Bronchial epithelial cell (primary cell): ENCODE measurements at regions not wholly inside any gene's neighbourhood (a gene's known extent, or its start where the extent isn't known, plus 50 kb on each side); places are given as distances from the start of the nearest gene placed in this dataset.

Experiments used
- DNase-seq: peaks from one replicate; pipeline ENCODE4 v3.0.0-alpha.2; 2010; ENCODE audit warnings: low read depth
- FAIRE-seq: peaks from 2 replicates; lab custom pipeline; 2011; peaks lifted over from hg19 to GRCh38; lab: Jason Lieb, UNC
- H3K27me3 ChIP-seq: 2 replicates; pipeline ENCODE4 v1.5.1; 2011; ENCODE audit warnings: low read length; ENCODE audit not compliant: control insufficient read depth, insufficient read depth
- H3K36me3 ChIP-seq: 2 replicates; pipeline ENCODE4 v1.5.1; 2011; ENCODE audit warnings: low read length; ENCODE audit not compliant: control insufficient read depth, insufficient read depth
- H3K4me3 ChIP-seq: 2 replicates; pipeline ENCODE4 v1.5.1; 2011; ENCODE audit warnings: mild to moderate bottlenecking, low read depth, low read length, control low read depth
- TF ChIP-seq, protein P1 (sequence below): IDR thresholded peaks from 2 replicates; pipeline ENCODE4 v1.5.1; 2011; ENCODE audit warnings: mild to moderate bottlenecking, moderate library complexity, low read length, control low read depth, inconsistent platforms; ENCODE audit not compliant: insufficient read depth, severe bottlenecking

DNA sequence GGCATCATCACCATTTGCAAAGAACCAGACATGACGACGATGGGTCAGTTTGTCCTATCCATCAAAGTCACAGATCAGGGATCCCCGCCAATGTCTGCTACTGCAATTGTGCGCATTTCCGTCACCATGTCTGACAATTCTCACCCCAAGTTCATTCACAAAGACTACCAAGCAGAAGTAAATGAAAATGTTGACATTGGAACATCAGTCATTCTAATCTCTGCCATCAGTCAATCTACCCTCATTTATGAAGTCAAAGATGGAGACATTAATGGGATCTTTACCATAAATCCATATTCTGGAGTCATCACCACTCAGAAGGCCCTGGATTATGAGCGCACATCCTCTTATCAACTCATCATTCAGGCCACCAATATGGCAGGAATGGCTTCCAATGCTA lies 171.6 kb upstream of the MTNR1B start:
- no peaks in the 10 kb centered on the region for H3K36me3 ChIP-seq
- FAIRE-seq (no peak), DNase-seq (no peak)
- TF ChIP-seq, protein P1, sequence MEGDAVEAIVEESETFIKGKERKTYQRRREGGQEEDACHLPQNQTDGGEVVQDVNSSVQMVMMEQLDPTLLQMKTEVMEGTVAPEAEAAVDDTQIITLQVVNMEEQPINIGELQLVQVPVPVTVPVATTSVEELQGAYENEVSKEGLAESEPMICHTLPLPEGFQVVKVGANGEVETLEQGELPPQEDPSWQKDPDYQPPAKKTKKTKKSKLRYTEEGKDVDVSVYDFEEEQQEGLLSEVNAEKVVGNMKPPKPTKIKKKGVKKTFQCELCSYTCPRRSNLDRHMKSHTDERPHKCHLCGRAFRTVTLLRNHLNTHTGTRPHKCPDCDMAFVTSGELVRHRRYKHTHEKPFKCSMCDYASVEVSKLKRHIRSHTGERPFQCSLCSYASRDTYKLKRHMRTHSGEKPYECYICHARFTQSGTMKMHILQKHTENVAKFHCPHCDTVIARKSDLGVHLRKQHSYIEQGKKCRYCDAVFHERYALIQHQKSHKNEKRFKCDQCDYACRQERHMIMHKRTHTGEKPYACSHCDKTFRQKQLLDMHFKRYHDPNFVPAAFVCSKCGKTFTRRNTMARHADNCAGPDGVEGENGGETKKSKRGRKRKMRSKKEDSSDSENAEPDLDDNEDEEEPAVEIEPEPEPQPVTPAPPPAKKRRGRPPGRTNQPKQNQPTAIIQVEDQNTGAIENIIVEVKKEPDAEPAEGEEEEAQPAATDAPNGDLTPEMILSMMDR = no peak
- H3K4me3 ChIP-seq = no peak overlapping the region
- H3K27me3 ChIP-seq = no peaks in the 10 kb centered on the region

DNA sequence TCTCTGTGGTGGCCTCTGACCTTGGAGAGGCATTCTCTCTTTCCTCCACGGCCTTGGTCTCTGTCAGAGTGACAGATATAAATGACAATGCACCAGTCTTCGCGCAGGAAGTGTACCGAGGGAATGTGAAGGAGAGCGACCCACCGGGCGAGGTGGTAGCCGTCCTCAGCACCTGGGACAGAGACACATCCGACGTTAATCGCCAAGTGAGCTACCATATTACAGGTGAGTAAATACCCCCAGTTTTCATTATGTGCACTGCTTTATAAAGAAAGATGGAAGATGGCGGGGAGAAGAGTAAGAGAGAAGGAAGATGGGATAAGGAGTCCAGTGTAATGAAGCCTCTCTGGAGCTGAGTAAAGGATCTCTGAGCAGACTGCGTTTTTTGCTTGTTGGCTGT lies 167.8 kb upstream of the MTNR1B start:
- Histone ChIP-seq H3K4me3 (no peak overlapping the region), H3K27me3 (peaks cover 1% of the 10 kb centered on the region), H3K36me3 (no peaks in the 10 kb centered on the region)
- peak; percentile 72 for FAIRE-seq
- DNase-seq = no peak
- TF ChIP-seq, protein P1 = no peak

DNA sequence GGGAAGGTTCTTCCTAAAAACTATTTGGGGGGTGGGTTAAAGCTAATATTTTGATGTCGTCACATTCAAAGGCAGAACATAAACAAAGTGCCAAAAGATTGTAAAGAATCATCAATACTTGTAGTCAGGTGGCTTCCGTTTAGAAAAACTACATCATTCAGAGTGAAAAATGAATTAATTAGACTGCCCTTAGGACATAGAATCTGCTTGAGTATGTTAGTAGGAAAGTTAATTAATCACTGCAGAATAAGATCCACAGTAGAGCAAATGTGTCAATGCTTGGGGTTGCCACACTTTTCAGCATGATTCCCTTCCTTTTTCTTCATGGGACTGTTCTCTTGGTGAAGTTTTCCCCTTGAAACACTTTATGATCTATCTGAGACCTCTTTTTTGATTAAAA lies 166.8 kb upstream of the MTNR1B start:
- Histone ChIP-seq H3K27me3 (peaks cover 1% of the 10 kb centered on the region), H3K36me3 (no peaks in the 10 kb centered on the region), H3K4me3 (no peak overlapping the region)
- no peak for DNase-seq
- no peak for FAIRE-seq
- TF ChIP-seq, protein P1 = no peak

DNA sequence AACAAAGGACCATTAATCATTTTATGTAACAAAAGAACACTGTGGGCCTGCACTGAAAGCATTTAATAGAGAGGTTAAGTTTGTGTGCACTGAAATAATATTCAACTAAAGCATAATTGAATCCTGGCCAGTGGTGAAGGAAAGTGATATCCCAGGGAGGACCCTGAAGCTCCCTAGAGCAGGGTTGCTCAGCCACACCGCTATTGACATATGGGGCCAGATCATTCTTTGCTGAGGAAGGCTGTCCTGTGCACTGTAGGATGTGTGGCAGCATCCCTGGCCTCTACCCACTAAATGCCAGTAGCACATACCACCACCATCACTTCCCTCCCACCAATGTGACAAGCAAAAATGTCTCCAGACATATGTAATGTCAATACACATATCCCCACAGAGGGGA lies 166.1 kb upstream of the MTNR1B start:
- DNase-seq (no peak), FAIRE-seq (no peak)
- Histone ChIP-seq H3K27me3 (peaks cover 1% of the 10 kb centered on the region), H3K4me3 (no peak overlapping the region), H3K36me3 (no peaks in the 10 kb centered on the region)
- TF ChIP-seq, protein P1 = no peak

DNA sequence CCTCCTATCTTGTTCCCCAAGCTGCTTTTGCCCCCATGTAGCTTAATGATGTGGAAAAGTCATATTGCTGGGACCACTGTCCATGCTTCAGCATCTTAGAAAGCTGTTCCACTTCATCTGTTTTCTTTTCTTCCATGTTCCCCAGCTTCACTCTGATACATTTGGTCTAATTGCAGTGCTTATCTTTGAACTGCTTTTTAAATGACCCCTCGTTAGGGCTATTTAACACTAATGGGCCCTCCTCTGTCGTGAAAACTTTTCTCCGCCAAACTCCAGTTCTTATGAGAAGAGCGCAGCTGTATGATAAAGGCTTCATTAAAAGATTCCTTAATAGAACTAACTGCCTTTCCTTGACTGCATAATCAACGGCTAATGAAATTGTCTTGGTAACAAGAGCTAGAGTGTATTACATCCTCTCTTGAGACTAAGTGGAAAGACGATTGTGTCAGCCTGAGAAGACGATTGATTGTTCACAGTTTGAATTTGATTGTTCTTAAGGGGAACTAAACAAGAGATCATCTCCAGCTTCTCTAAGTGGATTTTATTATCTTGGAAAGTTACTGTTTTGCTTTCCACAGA lies 165.0 kb upstream of the MTNR1B start:
- Histone ChIP-seq H3K27me3 (peaks cover 1% of the 10 kb centered on the region), H3K4me3 (no peak overlapping the region), H3K36me3 (no peaks in the 10 kb centered on the region)
- no peak for FAIRE-seq
- TF ChIP-seq, protein P1 = no peak
- DNase-seq = no peak

DNA sequence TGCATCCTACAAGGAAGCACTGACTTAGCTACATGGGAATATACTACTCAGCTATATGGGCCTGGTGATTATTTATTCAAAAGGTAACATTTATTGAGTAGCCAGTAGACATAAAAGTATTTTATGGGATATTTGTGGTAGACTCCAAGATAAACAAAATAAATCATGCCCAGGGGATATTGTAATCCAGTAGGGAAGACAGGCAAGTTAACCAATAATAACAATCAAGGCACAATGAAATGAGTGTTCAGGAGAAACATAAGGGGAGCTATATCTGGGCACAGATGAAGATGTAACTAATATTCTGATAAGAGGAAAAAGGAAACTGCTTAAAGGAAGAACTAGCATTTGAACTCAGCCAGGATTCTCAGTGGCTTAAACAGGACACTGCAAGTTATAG lies 161.4 kb upstream of the MTNR1B start:
- FAIRE-seq (no peak), DNase-seq (no peak)
- H3K27me3 ChIP-seq = peaks cover 1% of the 10 kb centered on the region
- TF ChIP-seq, protein P1 = no peak
- H3K36me3 ChIP-seq = no peaks in the 10 kb centered on the region
- H3K4me3 ChIP-seq = no peak overlapping the region
